ENCODE measurements at regions not wholly inside any gene's neighbourhood (a gene's known extent, or its start where the extent isn't known, plus 50 kb on each side); places are given as distances from the start of the nearest gene placed in this dataset.

DNA sequence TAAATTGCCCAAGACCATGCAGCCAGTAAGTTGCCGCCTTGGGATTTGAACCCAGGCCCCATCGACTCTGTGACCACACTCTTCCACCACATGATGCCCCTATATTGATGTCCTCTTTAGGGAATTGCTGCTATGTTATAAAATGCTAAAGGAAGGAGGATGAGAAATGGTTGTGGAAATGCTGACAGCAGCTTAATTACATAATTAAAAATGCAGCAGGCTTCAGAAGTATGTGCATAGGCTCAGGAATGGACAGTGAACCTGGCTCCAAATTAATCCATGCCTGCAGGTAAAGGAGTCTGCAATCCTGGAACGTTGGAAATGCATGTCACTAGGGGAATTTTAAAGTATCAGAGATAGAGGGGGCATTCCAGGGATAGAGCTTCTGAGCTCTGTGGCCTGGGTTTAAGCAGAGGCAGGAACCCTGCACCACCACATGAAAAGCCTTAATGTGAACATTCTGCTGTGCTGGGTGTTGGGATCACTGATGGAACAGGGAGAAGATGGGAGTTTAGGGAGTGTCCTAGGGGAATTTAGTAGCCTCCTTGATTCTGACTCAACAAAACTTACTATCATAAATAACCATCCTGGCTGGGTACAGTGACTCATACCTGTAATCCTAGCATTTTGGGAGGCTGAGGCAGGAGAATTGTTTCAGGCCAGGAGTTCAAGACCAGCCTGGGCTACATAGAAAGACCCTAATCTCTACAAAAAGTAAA is 76.1 kb upstream of the CCDC85A start:
- WGBS, 2 donors: 65 to 73% methylated on average over 3 of the region's 3 CpGs

DNA sequence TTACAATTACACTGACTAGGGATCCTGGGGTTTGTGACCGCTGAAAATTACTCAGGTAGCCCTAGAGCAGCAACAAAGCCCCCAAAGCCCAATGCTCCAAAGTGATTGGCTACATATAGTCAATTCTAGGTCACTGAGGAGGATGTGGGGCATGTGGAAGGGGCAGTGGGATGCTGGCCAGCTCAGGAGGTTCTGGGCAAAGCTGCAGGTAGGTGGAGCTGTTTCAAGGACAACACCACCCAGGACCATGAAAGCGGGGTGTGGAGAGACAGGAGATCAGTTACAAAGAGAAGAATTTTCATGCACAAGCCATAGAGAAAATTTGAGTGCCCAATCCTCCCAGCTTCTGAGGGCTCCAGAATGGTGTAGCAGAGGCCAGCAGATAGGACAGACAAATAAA is 75.0 kb upstream of the CCDC85A start:
- Histone ChIP-seq H3K9me3 (no peaks in the 10 kb centered on the region), H3K36me3 (ENCODE audit: low read depth, missing control alignments) (no peaks in the 10 kb centered on the region), H3K27ac (no peak overlapping the region), H3K4me3 (no peak overlapping the region), H3K27me3 (no peaks in the 10 kb centered on the region), H3K4me1 (no peaks in the 10 kb centered on the region)
- intact Hi-C loops (cut with DNase I; ENCODE audit: low total_unique reads): no loop called here
- TF ChIP-seq POLR2A (IDR thresholded peaks at IDR 0.05): no peak
- TF ChIP-seq, protein P1, sequence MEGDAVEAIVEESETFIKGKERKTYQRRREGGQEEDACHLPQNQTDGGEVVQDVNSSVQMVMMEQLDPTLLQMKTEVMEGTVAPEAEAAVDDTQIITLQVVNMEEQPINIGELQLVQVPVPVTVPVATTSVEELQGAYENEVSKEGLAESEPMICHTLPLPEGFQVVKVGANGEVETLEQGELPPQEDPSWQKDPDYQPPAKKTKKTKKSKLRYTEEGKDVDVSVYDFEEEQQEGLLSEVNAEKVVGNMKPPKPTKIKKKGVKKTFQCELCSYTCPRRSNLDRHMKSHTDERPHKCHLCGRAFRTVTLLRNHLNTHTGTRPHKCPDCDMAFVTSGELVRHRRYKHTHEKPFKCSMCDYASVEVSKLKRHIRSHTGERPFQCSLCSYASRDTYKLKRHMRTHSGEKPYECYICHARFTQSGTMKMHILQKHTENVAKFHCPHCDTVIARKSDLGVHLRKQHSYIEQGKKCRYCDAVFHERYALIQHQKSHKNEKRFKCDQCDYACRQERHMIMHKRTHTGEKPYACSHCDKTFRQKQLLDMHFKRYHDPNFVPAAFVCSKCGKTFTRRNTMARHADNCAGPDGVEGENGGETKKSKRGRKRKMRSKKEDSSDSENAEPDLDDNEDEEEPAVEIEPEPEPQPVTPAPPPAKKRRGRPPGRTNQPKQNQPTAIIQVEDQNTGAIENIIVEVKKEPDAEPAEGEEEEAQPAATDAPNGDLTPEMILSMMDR (IDR thresholded peaks at IDR 0.05): no peak
- DNase-seq: no peak
- 44 to 60% methylated on average over 2 of the region's 2 CpGs for WGBS, 2 donors

More for the DNA sequence above, 76.1 kb upstream of the CCDC85A start:
- DNase-seq: no peak
- no peak for TF ChIP-seq POLR2A (IDR thresholded peaks at IDR 0.05)
- TF ChIP-seq, protein P1 (IDR thresholded peaks at IDR 0.05): no peak
- no peak overlapping the region for H3K27ac ChIP-seq
- no peaks in the 10 kb centered on the region for H3K36me3 ChIP-seq (ENCODE audit: low read depth, missing control alignments)
- intact Hi-C loops (cut with DNase I; ENCODE audit: low total_unique reads): no loop called here
- H3K4me1 ChIP-seq: no peaks in the 10 kb centered on the region
- H3K9me3 ChIP-seq: no peaks in the 10 kb centered on the region
- no peaks in the 10 kb centered on the region for H3K27me3 ChIP-seq
- H3K4me3 ChIP-seq: no peak overlapping the region

DNA sequence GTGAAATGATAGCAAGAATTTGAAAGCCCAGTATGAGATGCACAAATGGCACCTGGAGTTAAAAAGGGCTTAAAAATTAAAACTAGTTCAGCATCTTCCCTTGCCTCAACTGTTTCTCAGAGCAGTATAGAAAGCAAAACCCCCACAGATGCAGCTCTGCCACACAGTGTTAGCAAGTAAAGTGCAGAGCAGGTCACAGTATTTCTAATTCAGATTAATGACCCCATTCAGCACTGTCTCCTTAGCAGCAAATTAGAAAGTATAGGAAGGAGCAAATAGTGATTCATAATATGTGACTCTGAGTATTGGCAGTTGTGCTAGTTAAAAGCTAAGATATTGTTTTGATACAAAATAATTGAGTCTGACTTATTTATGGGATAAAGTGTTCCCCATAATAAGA is 73.8 kb upstream of the CCDC85A start:
- Histone ChIP-seq H3K36me3 (ENCODE audit: low read depth, missing control alignments) (no peaks in the 10 kb centered on the region), H3K9me3 (no peaks in the 10 kb centered on the region), H3K4me3 (no peak overlapping the region), H3K27me3 (no peaks in the 10 kb centered on the region), H3K4me1 (no peaks in the 10 kb centered on the region), H3K27ac (no peak overlapping the region)
- no peak for DNase-seq
- intact Hi-C loops (cut with DNase I; ENCODE audit: low total_unique reads): no loop called here
- TF ChIP-seq POLR2A (IDR thresholded peaks at IDR 0.05): no peak
- TF ChIP-seq, protein P1 (IDR thresholded peaks at IDR 0.05): no peak

DNA sequence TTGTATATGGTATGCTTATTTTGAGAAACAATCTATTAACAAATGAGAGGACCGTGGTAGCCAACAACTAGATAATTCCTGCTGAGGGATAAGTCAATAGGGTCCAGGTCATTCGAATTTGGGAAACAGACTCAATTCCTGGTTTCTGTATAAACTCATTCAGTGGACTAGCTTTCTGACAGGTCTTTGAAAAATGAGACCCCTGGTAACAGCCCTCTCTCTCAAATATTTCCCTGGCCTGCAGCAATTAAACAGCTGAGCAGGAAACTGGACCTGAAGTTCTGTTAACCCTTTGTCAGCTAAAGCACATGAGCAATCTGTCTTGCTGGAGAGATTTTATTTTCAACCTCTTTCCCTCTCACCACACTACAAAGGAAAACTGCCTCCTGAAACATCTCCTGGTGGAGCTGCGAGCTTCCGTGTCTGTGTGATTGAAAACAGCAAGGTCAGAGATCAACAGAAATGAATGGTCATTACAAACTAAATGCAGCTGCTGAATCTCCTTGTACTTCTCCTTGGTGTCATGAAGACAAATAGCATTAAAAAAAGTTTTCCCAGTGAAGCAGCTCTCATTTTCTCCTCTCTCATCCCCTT is 70.3 kb upstream of the CCDC85A start:
- TF ChIP-seq, protein P1 (IDR thresholded peaks at IDR 0.05): no peak
- TF ChIP-seq POLR2A (IDR thresholded peaks at IDR 0.05): no peak
- 39 to 43% methylated on average over 4 of the region's 4 CpGs for WGBS, 2 donors
- Histone ChIP-seq H3K27ac (no peak overlapping the region), H3K4me1 (no peaks in the 10 kb centered on the region), H3K27me3 (no peaks in the 10 kb centered on the region), H3K36me3 (ENCODE audit: low read depth, missing control alignments) (no peaks in the 10 kb centered on the region), H3K9me3 (no peaks in the 10 kb centered on the region), H3K4me3 (no peak overlapping the region)
- DNase-seq: no peak
- intact Hi-C loops (cut with DNase I; ENCODE audit: low total_unique reads): no loop called here

DNA sequence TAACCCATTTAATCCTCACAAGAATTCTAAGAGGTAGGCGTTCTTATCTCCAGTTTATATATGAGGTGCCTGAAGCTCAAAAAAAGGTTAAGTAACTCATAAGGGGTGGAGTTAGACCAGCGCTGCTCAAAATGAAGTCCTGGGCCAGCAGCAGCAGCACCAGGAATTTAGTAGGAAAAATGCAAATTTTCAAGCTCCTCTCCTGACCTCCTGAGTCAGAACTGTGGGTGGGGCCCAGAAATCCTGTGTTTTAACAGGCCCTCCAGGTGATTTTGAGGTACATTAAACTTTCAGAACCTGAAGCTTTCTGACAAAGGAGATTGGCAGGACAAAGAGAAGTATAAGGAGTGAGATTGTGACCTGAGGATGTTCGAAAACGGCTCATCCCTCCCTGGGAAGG is 66.0 kb upstream of the CCDC85A start:
- no peaks in the 10 kb centered on the region for H3K4me1 ChIP-seq
- no peaks in the 10 kb centered on the region for H3K27me3 ChIP-seq
- no peaks in the 10 kb centered on the region for H3K36me3 ChIP-seq (ENCODE audit: low read depth, missing control alignments)
- H3K27ac ChIP-seq: no peak overlapping the region
- 55 to 59% methylated on average over 4 of the region's 4 CpGs for WGBS, 2 donors
- no peak for DNase-seq
- no peak overlapping the region for H3K4me3 ChIP-seq
- TF ChIP-seq, protein P1 (IDR thresholded peaks at IDR 0.05): no peak
- TF ChIP-seq POLR2A (IDR thresholded peaks at IDR 0.05): no peak
- H3K9me3 ChIP-seq: no peaks in the 10 kb centered on the region
- intact Hi-C loops (cut with DNase I; ENCODE audit: low total_unique reads): no loop called here

Data from testis (tissue), 2 donors.